Nephron progenitor cell (in vitro differentiated cells): ENCODE measurements at regions not wholly inside any gene's neighbourhood (a gene's known extent, or its start where the extent isn't known, plus 50 kb on each side); places are given as distances from the start of the nearest gene placed in this dataset.

Experiments
- DNase-seq: peaks from one replicate; pipeline ENCODE4 v3.0.0; 2021
- H3K27ac Mint-ChIP-seq: 2 replicates; pipeline ENCODE4 v1.8.0; 2021; ENCODE audit warnings: mild to moderate bottlenecking, moderate library complexity, mixed read lengths
- H3K27me3 Mint-ChIP-seq: 2 replicates; pipeline ENCODE4 v1.8.0; 2021; ENCODE audit warnings: mild to moderate bottlenecking, low read depth, mixed read lengths; ENCODE audit not compliant: poor library complexity
- H3K36me3 Mint-ChIP-seq: 2 replicates; pipeline ENCODE4 v1.8.0; 2021; ENCODE audit warnings: low read depth, mixed read lengths
- H3K4me1 Mint-ChIP-seq: 2 replicates; pipeline ENCODE4 v1.8.0; 2021; ENCODE audit warnings: mixed read lengths
- H3K4me3 Mint-ChIP-seq: 2 replicates; pipeline ENCODE4 v1.8.0; 2021; ENCODE audit warnings: mild to moderate bottlenecking, moderate library complexity, mixed read lengths
- H3K9me3 Mint-ChIP-seq: 2 replicates; pipeline ENCODE4 v1.8.0; 2021; ENCODE audit warnings: mild to moderate bottlenecking, moderate library complexity, mixed read lengths
- TF ChIP-seq, protein P1 (sequence below): fragments of 200-600 bp; sonication (generic); IDR thresholded peaks from 2 replicates; pipeline ENCODE4 v1.5.0; 2021; ENCODE audit warnings: antibody characterized with exemption

DNA sequence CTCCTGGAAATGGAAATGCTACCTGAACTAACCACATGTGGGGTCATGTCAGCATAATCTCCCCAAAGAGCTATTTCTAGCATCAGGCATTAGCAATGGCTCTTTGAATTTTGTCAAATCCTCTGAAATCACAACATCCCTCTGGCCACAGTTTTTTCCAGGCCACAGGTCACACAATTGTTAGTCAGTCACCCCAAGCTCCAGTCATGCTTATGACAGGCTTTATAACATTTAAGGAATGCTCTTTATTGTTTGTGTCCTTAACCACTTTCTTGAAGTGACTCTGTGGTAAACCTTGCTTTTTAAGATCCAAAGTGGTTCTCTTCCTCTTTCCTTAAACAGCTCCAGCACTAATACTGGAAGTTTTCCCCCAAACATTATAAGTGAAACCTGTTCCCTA lies 169.2 kb upstream of the HMHB1 start:
- no peak overlapping the region for H3K27ac Mint-ChIP-seq
- H3K9me3 Mint-ChIP-seq: no peaks in the 10 kb centered on the region
- TF ChIP-seq, protein P1, sequence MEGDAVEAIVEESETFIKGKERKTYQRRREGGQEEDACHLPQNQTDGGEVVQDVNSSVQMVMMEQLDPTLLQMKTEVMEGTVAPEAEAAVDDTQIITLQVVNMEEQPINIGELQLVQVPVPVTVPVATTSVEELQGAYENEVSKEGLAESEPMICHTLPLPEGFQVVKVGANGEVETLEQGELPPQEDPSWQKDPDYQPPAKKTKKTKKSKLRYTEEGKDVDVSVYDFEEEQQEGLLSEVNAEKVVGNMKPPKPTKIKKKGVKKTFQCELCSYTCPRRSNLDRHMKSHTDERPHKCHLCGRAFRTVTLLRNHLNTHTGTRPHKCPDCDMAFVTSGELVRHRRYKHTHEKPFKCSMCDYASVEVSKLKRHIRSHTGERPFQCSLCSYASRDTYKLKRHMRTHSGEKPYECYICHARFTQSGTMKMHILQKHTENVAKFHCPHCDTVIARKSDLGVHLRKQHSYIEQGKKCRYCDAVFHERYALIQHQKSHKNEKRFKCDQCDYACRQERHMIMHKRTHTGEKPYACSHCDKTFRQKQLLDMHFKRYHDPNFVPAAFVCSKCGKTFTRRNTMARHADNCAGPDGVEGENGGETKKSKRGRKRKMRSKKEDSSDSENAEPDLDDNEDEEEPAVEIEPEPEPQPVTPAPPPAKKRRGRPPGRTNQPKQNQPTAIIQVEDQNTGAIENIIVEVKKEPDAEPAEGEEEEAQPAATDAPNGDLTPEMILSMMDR: no peak
- H3K27me3 Mint-ChIP-seq: peaks cover 5% of the 10 kb centered on the region
- peaks cover 55% of the 10 kb centered on the region for H3K4me1 Mint-ChIP-seq
- no peaks in the 10 kb centered on the region for H3K36me3 Mint-ChIP-seq
- H3K4me3 Mint-ChIP-seq: no peak overlapping the region
- no peak for DNase-seq

DNA sequence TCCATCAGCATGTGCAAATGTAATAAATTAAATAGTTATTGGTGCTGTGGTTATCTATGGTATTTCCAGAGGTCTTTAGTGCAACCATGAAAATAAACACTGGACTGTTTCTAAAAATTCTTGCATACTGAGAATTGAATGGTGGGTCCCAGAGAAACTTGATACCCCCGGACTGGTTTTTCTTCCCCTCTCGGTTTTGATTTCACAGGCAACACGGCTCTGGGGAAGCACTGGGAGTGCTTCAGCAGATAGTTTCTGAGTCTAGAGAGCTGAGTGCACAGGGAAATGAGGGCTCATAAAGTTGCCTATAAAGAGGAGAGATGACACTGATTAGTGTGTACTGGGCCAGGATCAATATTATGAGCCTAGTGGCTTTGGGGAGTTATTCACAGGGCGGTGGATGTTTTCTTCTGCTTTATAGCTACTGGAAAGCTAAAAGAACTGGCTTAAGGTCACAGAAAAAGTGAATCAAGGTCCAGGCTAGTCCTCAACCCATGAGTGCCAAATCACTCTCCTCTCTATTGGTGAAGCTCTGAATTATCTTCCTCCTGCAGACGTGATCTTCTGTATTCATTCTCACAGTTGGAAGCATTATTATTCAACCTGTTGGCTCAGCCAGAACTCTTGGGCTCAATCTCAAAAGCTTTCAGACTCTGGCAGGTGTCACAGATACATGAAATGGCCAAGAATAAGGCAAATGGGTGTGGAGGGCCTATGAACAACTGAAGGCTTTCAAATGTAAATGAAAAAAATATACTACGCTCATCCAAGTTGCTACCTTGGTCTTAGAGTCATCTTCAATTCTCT lies 170.2 kb upstream of the HMHB1 start:
- Mint-ChIP-seq H3K27ac (peak overlapping the region; percentile 60), H3K27me3 (peaks cover 2% of the 10 kb centered on the region), H3K4me1 (peaks cover 49% of the 10 kb centered on the region), H3K36me3 (no peaks in the 10 kb centered on the region), H3K9me3 (no peaks in the 10 kb centered on the region), H3K4me3 (no peak overlapping the region)
- TF ChIP-seq, protein P1: no peak
- DNase-seq: peak; percentile 16

DNA sequence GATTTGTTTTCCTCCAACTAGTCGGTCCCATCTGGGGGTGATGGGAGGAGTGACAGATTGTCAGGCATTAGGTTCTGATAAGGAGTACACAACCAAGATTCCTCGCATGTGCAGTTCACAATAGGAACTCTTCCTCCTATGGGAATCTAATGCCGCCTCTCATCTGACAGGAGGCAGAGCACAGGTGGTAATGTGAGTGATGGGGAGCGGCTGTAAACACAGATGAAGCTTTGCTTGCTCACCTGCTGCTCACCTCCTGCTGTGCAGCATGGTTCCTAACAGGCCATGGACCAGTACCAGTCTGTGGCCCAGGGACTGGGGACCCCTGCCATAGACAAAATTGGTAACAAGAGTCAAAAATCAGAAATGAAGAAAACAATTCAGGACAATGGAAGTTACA lies 173.3 kb upstream of the HMHB1 start:
- no peak for DNase-seq
- no peaks in the 10 kb centered on the region for H3K27me3 Mint-ChIP-seq
- TF ChIP-seq, protein P1: no peak
- no peaks in the 10 kb centered on the region for H3K9me3 Mint-ChIP-seq
- peaks cover 43% of the 10 kb centered on the region for H3K4me1 Mint-ChIP-seq
- no peaks in the 10 kb centered on the region for H3K36me3 Mint-ChIP-seq
- H3K4me3 Mint-ChIP-seq: no peak overlapping the region
- H3K27ac Mint-ChIP-seq: peak overlapping the region; percentile 23

DNA sequence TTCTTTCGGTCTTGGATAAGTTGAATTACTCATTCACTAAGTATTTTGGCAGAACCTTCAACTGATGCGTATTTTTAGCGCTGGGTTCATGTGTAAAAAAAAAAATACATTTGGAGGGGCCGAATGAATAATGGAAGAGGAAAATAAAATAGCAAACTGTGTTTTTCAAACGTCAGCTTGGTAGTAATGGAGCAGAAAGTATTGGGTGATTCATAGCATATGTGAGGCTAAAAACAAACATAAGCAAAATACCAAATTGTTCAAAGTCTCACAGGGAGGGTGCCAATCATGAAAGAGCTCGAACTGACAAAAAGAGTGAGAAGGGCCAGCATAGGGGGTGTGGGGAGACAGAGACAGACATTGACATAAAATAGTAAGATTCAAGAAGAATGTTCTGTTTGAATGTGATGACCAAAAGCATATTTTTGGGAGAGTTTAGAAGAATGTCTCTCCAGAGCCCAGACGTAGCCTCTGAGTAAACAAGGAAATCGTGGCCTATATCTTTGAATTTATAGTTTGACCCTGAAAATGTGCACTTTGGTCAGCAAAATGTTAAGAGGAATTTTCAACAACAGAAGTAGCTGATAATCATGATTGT lies 174.9 kb upstream of the HMHB1 start:
- Mint-ChIP-seq H3K4me1 (peaks cover 27% of the 10 kb centered on the region), H3K27me3 (no peaks in the 10 kb centered on the region), H3K4me3 (no peak overlapping the region), H3K36me3 (no peaks in the 10 kb centered on the region), H3K27ac (no peak overlapping the region), H3K9me3 (no peaks in the 10 kb centered on the region)
- TF ChIP-seq, protein P1: no peak
- no peak for DNase-seq

DNA sequence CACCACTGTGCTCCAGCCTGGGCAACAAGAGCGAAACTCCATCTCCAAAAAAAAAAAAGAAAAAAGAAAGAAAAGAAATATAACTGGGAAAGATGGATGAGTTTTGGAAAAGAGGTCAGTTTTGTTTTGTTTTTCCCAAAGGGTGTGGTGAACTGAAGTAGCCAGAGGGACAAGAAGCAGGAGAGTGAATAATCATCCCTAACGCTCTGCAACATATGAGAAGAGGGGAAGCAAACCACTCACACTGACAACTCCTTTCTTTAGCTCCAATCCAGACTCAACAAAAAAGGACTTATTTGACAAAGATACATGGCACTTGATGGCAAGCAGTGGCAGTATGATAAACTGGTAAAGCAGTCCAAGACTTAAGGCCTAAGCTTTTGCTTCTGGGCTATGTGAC lies 176.1 kb upstream of the HMHB1 start:
- Mint-ChIP-seq H3K9me3 (no peaks in the 10 kb centered on the region), H3K27ac (no peak overlapping the region), H3K27me3 (no peaks in the 10 kb centered on the region), H3K4me1 (peaks cover 16% of the 10 kb centered on the region), H3K36me3 (no peaks in the 10 kb centered on the region), H3K4me3 (no peak overlapping the region)
- no peak for DNase-seq
- TF ChIP-seq, protein P1: no peak
